AG09319 (cell line): ENCODE measurements at regions not wholly inside any gene's neighbourhood (a gene's known extent, or its start where the extent isn't known, plus 50 kb on each side); places are given as distances from the start of the nearest gene placed in this dataset.

Experiments used
- DNase-seq: peaks from one replicate; pipeline ENCODE4 v3.0.0-alpha.2; 2010; ENCODE audit warnings: low read depth; ENCODE audit errors: extremely low read depth
- CTCF ChIP-seq: IDR thresholded peaks from 2 replicates; pipeline ENCODE4 v1.5.1; 2011; ENCODE audit warnings: low read depth, mild to moderate bottlenecking, inconsistent platforms, low read length, moderate library complexity

GRCh38 chr10:121308020-121308419 lies 290.2 kb downstream of the FGFR2 start:
- no peak for DNase-seq
- TF ChIP-seq CTCF: no peak

GRCh38 chr10:121309164-121309563 lies 289.1 kb downstream of the FGFR2 start:
- no peak for TF ChIP-seq CTCF
- DNase-seq: no peak

GRCh38 chr10:121310151-121310711 lies 288.0 kb downstream of the FGFR2 start:
- no peak for TF ChIP-seq CTCF
- DNase-seq: no peak

- no peak for TF ChIP-seq CTCF
- DNase-seq: no peak
Observed at GRCh38 chr10:121311812-121312443, 286.3 kb downstream of the FGFR2 start.

- no peak for TF ChIP-seq CTCF
- no peak for DNase-seq
Observed at GRCh38 chr10:121312587-121312986, 285.7 kb downstream of the FGFR2 start.

- TF ChIP-seq CTCF: no peak
- DNase-seq: no peak
Observed at GRCh38 chr10:121313119-121313875, 284.9 kb downstream of the FGFR2 start.

- TF ChIP-seq CTCF: no peak
- DNase-seq: no peak
Observed at GRCh38 chr10:121316432-121316831, 281.8 kb downstream of the FGFR2 start.
